GM19239 (cell line): ENCODE measurements at regions not wholly inside any gene's neighbourhood (a gene's known extent, or its start where the extent isn't known, plus 50 kb on each side); places are given as distances from the start of the nearest gene placed in this dataset.

Experiments
- DNase-seq: peaks from one replicate; pipeline ENCODE4 v3.0.0; 2011; ENCODE audit warnings: low spot score; ENCODE audit not compliant: insufficient read length
- FAIRE-seq: peaks from 2 replicates; lab custom pipeline; 2011; peaks lifted over from hg19 to GRCh38; lab: Jason Lieb, UNC

DNA sequence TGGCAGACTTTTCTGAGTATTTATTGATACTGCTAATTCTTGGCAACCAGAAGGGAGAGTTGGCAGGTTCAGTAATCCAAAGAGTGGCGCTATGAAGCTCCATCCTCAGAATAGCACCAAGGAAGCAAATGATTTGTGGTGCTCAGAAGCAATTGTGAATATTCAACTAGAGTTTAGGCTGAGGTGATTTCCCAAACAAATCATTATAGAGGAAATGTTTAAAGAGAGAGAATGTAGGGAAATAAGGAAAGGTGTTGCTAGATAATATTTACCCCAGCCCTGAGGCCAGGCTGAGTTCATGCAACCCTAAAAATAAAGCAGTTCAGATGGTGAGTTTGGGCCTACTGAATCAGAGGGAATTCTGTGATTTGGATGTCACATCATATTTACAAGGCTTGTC lies 363.4 kb upstream of the PLXNA2 start:
- no peak for DNase-seq
- FAIRE-seq = no peak

DNA sequence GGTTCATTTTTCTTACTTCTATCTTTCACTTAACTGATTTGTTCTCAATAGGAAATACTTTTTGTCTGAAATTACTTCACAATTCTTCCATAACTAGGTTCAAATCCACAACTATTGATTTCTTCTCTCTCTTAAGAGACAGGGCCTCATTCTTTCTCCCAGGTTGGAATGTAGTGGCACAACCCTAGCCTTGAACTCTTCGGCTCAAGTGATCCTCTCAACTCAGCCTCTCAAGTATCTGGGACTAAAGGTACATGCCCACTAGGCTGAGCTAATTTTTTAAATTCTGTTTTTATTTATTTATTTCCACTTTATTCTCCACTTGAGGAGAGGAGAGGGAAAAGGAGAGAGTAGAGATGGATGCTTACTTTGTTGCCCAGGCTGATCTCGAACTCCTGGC lies 370.4 kb upstream of the PLXNA2 start:
- FAIRE-seq (no peak), DNase-seq (no peak)

DNA sequence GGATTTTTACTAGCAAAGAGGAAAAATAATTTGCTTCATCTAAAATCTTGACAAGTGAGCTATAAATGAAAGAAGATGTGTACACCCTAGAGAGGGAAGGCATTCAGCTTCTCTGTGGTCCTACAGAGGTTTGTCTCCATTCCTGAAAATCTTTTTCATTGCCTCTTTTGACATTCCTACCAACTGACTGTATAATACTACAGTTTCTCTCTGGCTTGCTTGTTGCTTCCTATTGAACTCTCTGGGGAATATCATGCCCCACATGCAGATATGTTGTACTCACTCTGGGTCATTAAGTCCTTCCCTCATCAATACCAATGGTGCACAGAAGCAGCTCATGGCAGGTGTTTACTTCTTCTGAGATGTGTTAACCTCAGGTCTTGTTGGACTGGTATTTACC lies 371.2 kb upstream of the PLXNA2 start:
- FAIRE-seq = no peak
- no peak for DNase-seq

DNA sequence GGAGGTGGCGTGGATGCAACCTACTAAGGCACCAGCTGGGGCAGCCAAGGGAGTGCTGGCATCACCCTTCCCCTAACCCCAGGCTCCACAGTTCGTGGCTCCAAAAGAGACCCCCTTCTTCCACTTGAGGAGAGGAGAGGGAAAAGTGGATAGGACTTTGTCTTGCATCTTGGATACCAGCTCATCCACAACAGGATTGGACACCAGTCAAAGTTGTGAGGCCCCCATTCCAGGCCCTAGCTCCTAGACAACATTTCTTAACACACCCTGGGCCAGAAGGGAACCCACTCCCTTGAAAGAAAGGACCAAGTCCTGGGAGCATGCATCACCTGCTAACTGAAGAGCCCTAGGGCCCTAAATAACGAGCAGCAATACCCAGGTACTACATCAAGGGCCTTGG lies 372.6 kb upstream of the PLXNA2 start:
- FAIRE-seq (no peak), DNase-seq (no peak)

DNA sequence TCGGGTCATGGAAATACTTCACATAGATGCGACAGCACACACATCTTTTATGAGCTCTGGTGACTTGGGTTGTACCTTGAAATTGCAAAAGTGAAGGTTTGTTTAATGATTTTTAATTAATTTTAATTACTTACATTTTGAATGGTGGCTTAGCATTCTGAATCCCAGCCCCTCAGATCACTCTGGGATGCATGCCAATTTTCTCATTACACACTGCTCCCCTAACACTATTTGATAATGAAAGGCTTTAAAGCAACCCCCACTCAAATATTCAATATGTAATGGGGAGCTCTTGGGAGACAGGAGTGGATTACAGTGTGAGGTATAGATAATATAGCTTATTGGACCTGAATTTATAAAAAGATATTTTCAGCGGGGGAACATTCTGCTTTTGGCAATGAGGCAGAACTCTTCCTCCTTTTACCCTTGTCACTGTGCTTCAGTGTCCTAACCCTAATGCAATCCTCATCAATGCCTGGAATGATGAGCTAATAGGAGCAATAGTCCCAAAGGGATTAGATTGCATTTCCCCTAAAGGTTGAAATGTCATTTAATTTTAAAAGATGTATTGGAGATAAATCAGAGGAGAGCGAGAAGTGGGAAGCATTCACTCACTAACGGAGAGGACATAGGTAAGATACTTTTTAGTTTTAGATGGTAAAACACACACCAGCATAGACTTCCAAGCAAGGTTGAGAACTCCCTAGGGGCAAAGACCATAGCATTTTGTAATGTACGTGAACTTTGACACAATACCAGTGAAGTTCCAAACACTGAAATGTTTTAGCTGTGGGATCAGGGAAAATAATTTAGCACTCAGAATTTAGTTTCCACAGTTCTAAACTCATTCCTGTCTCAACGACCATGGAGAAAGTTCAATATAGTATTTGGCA lies 384.1 kb upstream of the PLXNA2 start:
- no peak for DNase-seq
- no peak for FAIRE-seq

DNA sequence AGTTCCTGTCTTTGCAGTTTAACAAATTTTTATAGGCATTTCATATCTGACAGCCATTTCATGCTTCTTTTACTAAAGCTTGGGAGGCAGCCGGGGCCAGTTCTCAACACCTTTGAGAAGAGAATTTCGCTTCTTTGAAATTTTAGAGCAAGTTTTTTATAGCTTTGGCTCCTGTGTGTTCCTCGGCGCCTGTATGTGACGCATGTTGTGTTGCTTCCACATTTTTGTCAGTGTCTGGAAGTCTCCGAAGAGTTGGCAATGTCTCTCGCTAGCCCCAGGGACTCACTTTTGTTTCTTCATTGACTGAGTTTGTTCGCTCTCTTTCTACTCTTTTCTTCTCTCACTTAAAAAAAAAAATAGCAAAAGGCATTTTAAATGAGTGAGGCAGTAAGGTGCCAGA lies 386.9 kb upstream of the PLXNA2 start:
- FAIRE-seq (no peak), DNase-seq (no peak)

DNA sequence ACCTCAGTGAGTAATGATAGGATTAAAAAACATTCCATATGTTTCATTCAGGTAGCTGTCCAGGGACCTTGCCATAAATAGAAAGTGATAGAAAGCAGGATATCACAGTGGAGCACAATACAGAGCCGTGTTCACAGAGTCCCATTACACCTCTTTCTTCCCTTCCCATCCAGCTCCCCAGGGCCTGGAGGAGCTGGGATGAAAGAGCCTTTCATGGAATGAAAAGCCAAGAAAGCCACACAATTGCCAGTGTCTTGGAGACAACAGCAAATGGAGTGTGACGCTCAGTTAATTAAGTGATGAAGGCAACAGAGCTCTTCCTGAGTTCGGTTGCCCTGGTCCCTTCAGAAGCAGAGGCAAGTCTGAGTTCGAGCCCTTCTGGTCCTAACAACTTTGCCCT lies 387.3 kb upstream of the PLXNA2 start:
- FAIRE-seq = no peak
- no peak for DNase-seq

DNA sequence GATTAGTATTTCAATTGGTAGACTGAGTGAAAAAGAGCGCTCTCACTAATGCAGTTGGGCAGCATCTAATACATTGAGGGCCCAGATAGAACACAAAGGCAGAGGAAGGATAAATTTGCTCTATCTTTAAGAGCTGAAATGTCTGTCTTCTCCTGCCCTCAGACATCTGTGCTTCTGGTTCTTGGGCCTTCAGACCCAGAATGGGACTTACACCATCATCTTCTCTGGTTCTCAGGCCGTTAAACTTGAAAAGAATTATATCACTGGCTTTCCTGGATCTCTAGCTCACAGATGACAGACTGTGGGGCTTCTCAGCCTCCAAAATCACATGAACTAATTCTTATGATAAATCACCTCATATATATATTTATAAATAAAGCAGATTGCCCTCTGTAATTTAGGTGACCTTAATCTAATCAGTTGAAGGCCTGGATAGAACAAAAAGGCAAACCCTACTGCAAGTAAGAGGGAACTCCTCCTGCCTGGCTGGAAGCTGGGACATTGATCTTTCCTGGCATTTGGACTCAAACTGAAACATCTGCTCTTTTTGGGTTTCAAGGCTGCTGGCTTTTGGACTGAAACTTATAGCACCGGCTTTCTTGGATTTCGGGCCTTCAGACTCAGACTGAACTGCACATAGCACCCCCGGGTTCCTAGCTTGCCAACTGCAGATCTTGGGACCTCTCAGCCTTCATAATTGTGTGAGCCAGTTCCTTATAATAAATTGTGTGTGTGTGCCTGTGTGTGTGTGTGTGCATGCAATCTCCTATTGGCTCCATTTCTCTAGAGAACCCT lies 390.4 kb upstream of the PLXNA2 start:
- DNase-seq (no peak), FAIRE-seq (no peak)

DNA sequence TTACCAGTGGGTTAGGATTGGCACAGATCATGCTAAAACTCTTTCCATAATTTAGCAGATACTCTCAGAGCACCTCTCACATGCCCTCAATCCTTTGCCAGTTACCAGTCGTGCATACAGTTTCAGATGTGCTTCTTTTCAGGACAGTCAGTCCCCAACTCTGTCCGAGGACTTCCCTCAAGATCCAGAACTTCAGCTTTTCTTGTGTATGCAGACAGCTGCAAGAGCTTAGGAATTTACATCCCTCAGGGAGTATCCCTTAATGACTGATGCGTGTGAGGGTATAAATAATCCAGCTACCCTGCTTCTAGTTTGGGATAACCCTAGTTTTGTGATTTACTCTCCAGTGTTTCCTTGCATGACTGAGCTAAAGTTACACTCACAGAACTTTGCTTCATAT lies 393.0 kb upstream of the PLXNA2 start:
- no peak for FAIRE-seq
- DNase-seq = no peak

DNA sequence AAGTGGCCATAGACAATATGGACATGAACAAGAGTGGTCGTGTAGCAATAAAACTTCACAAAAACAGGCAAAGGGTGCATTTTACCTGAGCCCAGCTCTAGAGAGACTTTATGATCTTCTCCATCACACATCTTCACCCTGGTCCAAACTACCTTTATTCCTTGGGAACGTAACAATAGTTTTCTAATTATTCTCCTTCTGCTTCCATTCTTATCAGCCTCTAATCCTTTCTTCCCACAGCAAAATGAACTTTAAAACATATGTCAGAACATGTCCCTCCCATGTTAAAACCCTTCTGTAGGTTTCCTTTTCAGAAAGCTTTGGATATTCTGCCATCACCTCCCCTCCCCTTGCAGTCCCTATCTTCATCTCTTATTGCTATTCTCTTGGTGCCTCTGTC lies 395.2 kb upstream of the PLXNA2 start:
- FAIRE-seq = no peak
- DNase-seq = no peak

DNA sequence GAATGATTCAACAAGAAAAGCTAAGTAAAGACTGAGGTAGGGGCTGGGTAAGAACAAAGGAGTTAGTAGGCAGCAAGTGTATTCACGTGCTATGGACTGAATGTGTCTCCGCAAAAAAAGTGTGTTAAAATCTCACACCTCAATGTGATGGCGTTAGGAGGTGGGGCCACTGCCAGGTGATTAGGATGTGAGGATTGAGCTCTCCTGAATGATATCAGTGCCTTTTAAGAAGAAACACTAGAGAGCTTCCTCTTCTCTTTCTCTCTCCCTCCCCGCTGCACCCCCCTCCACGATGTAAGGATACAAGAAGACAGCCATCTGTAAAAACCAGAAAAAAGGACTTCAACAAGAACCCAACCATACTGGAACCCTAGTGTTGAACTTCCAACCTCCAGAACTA lies 396.1 kb upstream of the PLXNA2 start:
- DNase-seq (no peak), FAIRE-seq (no peak)

DNA sequence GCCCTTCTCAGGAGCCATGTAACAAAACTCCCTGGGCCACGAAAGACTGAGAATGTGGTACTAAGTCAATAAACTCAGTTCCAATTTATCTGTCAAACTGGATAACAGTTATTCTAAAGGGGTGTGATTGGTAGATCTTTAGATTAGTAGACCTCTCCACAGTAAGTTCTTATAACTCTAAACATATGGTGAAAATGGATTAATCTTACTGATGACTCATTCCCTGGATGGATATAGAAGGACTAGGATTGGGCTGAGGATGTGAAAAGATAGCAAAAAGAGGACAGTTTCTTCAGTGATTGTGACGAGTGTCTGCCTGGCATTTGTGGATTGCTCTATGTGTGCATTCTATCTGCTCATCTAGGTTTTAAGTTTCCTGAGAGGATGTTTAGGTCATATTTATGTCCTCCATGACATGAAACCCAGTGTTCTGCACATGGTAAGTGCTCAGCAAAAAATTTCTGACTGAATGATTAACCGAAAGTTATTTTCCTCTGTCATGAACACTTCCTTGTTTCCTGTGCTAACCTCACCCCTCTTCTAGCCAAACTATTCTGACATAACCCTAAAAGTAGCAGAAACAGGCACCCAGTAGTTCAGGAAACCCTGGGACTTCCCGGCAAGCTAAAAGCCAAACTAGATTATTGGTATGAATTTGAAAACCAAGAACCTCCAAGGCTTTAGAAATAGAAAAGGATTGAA lies 397.5 kb upstream of the PLXNA2 start:
- FAIRE-seq (peak; percentile 4), DNase-seq (no peak)

DNA sequence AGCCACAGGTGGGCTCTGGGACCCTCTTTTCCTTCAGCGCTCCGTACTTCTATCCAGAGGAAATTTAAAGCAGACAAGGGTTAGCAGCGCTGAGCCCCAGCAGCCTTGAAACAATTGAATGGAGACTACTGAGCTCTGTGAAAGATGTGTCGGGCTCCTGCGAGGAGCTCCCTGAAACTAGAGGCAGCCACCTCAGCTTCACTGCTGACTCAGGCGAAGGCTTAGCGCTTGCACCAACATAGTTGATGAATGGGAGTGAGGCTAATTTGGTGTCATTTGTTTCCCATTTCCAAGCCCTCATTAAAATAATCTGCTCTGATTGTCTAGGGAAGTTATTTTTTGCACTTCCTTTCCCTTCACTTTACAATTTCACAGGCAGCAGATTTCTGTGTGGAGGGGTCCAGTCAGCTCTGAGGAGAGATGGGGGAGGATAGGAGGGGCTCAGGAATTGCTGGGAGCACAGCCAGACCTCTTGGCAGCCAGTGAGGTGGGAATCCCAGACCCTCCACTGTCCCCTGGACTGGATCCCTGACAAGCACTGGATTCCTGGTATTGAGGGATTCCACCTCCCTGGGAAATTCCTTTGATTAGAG lies 398.9 kb upstream of the PLXNA2 start:
- DNase-seq = no peak
- FAIRE-seq = no peak

DNA sequence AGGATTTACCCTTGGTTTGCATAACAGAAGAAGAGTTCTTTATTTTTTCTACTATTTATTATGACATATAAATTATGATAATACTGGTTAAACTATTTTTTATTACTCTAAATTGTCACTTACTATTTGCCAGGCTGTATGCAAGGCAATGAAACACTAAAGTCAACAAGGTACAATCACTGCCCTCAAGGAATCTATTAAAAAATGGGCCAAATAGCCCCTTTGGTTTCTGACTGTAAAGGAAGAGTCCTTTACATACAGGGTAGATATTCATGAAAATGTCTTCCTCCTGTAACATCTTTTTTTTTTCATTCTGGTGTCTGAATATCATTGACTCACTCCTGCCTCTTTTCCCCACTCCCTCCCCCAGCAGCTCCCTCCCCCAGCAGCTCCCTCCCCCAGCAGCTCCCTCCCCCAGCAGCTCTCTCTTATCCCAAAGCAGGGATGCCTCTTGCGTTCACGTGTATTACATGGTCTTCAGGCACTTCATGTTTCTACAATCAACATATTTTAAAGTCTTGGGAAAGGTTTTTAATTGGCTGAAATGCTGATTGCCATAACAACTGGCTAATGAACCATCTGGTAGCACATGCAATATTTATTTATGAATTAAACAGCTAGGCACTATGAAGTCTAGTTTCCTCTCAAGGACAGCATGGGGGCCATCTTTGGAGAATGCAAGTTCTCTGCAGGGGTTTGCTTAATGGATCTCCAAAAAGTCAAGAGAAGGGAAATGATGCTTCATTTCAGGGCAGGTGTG lies 400.4 kb upstream of the PLXNA2 start:
- DNase-seq = no peak
- no peak for FAIRE-seq

DNA sequence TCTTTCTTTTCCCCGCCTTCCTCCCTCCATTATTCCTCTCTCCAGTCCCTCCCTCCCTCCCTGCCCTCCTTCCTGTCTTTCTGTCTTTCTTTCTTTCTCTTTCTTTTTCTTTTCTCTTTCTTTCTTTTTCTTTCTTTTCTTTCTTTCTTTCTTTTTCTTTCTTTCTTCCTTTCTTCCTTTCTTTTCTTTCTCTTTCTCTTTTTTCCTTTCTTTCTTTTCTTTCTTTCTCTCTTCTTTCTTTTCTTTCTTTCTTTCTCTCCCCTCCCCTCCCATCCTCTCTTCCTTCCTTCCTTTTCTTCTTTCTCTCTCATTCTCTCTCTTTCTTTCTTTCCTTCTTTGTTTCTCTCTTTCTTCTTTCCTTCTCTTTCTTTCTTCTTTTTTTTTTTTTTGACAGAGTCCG lies 402.2 kb upstream of the PLXNA2 start:
- DNase-seq = no peak
- no peak for FAIRE-seq

DNA sequence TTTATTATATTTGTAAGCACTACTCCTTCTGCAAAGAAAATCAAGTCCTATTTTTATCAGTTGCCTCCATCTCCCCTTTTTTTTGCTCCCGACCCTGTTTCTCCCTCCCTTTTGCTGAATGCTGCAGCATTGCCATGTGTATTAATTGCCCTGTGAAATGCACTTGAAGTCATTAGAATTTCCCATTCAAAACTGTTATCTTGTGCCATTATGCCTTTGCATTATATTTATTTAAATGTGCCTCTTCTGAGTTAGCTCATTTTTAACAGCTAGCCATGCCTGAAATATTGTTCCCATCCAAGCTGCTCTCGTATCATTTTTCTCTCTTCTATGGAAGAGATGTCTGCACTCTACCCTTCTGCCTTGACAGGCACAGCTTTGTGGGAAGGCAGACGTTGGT lies 404.0 kb upstream of the PLXNA2 start:
- FAIRE-seq (no peak), DNase-seq (no peak)

DNA sequence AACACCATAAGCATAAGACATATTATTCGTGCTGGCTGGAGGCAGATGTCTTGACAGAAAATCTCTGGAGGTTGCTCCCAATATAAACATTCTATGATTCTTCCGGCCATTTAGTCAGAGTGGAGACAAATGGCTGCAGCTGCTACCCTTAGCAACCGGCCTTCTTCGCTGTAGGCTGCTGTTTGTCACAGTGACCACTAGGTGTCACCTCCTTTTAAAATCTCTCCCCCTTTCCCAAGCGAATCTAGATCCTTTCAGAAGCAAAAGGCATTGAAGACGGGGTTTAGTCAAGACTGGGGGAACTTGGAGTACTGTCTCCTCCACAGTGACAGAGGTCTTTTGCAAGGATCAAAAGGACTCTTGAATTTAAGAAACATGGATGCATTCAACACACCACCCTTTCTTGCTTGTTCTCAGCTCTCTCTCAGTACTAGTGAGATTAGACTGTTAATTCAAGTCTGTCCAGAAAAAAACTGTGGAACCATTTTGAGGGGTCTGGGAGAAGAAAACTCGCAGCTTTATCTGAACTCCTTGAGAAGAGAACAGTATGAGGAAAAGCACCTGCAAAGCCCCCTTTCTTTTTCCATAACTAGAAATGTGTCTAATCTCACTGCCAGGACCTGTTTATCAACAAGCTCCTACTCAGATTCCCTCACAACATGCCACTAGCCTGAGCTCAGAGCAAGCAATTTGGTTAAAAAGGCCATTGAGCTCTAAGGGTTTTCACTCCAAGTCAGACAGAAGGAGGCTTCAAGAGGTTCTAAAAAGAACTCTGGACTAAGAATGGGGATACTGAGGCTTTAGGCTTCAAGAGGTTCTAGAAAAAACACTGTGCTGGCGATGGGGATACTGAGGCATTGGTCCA lies 408.3 kb upstream of the PLXNA2 start:
- FAIRE-seq = peak; percentile 87
- DNase-seq = peak; percentile 47

DNA sequence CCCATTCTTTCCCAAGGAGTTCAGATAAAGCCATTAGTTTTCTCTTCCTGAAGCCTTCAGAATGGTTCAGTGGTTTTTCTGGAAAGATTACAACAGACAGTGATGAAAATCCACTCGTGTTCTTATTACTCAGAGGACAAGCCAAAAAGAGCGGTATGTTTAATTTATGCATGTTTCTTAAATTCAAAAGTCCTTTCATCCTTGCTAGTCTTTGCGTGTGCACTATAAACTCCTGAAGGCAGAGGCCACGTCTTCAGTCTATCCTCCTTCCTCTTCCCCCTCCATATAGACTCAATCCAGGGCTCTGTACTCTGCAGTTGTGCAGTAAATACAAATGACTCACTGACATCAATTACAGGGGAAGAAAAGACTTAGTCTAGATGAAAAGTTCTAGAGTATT lies 409.2 kb upstream of the PLXNA2 start:
- DNase-seq = no peak
- FAIRE-seq = no peak

DNA sequence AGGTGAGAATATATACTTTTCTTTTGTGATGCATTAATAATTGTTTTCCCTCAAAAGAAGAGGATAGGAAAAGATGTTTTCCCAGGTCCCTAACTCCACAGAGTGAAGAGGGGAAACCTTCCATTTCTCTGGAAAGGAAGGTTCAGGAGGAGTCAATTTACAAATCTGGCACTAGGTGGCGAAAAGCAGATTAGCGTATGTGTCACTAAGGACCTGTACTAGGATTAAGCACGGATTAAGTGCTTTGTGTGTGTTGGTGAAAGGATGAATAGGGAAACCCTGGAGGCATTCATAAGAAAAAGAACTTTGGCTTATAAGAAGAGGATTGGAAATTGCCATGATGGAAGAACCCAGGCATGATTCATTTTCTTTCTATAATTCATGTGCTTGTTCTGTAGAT lies 410.1 kb upstream of the PLXNA2 start:
- FAIRE-seq (no peak), DNase-seq (no peak)
